Choroid plexus epithelial cell (primary cell): ENCODE measurements at regions not wholly inside any gene's neighbourhood (a gene's known extent, or its start where the extent isn't known, plus 50 kb on each side); places are given as distances from the start of the nearest gene placed in this dataset.

Experiments
- DNase-seq: peaks from one replicate; pipeline ENCODE4 v3.0.0-alpha.2; 2010; ENCODE audit warnings: low read depth
- H3K4me3 ChIP-seq: 2 replicates; pipeline ENCODE4 v1.5.1; 2011; ENCODE audit warnings: low read depth, mild to moderate bottlenecking, control low read depth, low read length, moderate library complexity
- TF ChIP-seq, protein P1 (sequence below): conservative IDR thresholded peaks from 2 replicates; pipeline ENCODE4 v1.5.1; 2011; ENCODE audit warnings: low read depth, mild to moderate bottlenecking, control low read depth, inconsistent platforms, low read length, moderate library complexity

DNA sequence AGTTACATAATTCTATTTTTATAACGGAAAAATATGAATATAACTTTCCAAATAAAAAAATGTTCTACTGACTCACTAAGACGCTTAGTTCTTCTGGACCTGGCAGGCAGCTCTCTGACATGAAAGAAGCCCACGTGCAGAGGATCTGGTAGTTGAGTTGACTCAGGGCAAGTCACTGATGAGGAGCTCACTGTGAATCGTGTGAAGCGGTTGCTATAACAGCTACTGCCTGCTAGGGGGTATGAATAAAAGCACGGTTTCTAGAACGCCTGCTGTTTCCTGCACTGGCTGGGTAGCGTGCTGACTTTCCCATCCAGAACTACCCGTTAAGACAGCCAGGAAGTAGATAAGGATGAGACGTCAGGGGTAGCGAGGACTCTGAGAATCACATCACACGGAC is 54.7 kb upstream of the WASF3 start:
- TF ChIP-seq, protein P1, sequence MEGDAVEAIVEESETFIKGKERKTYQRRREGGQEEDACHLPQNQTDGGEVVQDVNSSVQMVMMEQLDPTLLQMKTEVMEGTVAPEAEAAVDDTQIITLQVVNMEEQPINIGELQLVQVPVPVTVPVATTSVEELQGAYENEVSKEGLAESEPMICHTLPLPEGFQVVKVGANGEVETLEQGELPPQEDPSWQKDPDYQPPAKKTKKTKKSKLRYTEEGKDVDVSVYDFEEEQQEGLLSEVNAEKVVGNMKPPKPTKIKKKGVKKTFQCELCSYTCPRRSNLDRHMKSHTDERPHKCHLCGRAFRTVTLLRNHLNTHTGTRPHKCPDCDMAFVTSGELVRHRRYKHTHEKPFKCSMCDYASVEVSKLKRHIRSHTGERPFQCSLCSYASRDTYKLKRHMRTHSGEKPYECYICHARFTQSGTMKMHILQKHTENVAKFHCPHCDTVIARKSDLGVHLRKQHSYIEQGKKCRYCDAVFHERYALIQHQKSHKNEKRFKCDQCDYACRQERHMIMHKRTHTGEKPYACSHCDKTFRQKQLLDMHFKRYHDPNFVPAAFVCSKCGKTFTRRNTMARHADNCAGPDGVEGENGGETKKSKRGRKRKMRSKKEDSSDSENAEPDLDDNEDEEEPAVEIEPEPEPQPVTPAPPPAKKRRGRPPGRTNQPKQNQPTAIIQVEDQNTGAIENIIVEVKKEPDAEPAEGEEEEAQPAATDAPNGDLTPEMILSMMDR = peak; percentile 58
- peak; percentile 94 for DNase-seq
- no peak overlapping the region for H3K4me3 ChIP-seq

DNA sequence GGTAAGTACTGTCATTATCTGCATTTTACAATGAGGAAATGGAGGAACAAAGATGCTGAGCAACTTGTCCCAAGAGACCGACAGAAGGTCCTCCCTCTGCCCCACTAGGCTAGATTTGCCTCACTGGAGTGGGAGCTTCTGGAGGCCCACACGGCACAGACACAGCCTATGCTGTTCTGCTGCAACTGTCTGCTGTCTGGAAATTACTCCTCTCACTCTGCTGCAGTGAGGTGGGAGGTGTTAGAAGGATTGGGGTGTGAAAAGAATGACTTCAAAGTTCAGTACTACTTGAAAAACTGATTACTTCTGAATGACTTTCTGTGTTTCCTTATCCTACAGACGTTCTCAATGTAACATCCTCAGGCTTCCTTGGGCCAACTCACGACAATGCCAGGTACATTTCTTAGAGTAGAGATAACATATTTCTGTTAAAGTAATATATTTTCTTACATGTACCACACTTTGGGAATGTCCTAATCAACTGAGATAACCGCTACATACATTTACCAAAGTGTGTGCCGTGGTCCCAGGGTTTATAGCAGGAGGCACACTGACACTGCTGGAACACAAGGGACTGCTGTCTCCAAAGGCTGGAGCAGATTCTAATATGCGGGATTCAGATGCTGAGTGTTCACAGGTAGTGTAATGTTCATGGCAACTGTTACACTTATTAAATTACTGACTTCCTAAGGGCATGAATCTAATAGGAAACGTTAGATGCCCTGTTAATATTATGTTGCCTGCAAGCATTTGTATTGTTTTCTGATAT is 53.5 kb upstream of the WASF3 start:
- H3K4me3 ChIP-seq = no peak overlapping the region
- TF ChIP-seq, protein P1 = no peak
- no peak for DNase-seq
